HG03460 (cell line): ENCODE measurements at regions not wholly inside any gene's neighbourhood (a gene's known extent, or its start where the extent isn't known, plus 50 kb on each side); places are given as distances from the start of the nearest gene placed in this dataset.
"Not testable (repeated sequence)": the region's sequence is repeated elsewhere in the genome, so short reads cannot be mapped to it uniquely, and the experiment has no call there.

ENCODE experiments used
- ATAC-seq: cut with Tn5 transposase; IDR thresholded peaks from one replicate; pipeline ENCODE4 v1.9.1; 2021; ENCODE audit not compliant: unreplicated experiment

DNA sequence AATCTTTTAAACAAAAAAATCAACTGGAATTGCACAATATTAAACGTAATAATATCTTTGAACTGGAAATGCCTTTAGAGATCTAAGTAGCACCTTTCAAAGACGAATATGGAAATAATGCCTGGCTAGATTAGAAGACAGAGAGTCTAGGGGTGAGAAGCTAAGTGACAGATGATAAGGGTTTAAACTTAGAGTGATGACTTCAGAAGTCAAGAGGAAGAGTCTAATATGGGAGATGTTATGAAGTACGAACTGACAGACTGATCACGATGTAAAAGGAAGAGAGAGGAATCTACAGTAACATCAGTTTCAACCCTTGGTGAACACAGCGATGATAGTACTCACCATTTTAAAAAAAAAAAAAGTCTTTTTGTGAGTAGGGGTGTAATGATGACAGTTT is 57.9 kb downstream of the HINT1 start:
- ATAC-seq = no peak

DNA sequence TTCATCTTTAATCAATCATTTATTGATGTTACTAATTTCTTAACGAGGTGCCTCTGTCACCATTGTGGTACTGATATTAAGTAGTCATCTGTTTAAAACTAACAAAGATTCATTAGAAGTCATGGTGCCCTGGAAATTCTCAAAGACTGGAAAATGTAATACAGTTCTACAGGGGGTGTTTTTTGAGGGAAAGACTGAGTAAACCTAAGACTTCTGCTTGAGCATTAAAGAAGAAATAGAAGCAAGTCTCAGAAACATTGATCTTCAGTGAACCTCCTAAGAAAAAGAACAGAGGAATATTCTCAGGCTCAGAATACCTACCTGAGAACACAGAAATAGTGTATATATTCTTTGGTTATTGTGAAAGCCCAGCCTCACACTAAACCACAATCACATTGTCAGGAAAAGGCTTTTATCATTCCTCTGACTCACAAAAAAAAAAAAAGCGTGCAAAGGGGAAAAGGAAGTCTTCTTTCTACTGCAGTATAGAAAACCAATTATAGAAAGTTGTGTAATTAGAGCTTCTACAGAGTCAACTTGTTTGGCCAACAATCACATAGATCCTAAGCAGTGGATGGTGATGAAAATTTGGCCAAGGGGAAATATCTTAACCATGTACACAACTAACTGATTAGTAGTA is 60.8 kb downstream of the HINT1 start:
- ATAC-seq = no peak

DNA sequence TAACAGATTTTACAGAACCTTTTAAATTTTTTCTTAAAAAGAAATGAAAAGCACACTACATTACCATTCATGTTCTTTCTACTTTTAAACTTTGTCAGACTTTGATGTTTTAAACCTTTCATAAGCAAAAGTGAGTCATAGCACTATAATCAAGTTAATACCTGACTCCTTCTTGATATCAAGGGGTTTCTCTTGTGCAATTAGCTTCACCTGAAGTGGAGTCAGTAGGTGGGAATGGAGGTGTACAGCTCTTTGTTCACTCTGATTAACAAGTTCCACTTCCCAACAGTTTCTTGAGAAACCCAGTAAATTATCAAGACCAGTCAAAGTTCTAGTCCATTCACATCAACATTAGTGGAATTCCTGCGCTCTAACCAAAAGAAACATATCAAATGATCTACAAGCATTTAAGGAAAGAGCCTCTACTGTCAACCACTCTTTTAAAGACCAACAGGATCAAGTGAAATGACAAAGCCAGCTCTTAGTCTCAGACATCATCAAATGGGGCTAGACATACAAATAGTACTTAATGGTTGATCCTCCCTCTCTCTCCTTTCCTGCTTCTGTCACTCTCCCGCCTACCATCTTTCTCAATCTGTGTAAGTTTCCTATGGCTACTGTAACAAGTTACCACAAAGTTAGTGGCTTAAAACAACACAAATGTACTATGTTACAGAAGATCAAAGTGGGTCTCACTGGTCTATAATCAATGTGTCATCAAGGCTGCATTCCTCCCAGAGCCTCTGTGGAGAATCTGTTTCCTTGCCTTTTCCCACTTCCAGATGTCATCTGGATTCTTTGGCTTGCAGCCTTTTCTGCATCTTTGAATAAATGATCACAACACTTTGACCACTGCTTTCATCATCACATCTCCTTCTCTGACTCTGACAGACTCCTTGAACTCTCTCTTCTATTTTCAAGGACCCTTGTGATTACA is 68.0 kb downstream of the HINT1 start:
- ATAC-seq = no peak

DNA sequence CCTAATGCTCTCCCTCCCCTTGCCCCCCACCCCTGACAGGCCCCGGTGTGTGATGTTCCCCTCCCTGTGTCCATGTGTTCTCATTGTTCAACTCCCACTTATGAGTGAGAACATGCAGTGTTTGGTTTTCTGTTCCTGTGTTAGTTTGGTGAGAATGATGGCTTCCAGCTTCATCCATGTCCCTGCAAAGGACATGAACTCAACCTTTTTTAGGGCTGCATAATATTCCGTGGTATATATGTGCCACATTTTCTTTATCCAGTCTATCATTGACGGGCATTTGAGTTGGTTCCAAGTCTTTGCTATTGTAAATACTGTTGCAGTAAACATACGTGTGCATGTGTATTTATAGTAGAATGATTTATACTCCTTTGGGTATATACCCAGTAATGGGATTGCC is 69.5 kb downstream of the HINT1 start:
- not testable (repeated sequence) for ATAC-seq

DNA sequence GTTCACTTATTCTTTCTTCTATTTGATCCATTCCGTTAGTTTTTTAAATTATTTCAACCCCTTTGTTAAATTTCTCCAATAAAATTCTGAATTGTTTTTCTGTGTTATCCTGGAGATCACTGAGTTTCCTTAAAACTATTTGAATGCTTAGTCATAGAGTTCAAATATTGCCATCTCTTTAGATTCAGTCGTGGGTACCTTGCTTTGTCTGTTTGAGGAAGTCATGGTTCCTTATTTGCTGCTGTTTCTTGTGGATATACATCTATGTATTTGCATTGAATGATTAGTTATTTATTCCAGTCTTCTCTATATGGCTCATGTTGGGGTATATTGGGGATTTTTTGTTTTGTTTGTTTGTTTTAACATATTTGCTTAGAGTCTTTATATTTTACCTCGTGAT is 80.6 kb downstream of the HINT1 start:
- no peak for ATAC-seq

DNA sequence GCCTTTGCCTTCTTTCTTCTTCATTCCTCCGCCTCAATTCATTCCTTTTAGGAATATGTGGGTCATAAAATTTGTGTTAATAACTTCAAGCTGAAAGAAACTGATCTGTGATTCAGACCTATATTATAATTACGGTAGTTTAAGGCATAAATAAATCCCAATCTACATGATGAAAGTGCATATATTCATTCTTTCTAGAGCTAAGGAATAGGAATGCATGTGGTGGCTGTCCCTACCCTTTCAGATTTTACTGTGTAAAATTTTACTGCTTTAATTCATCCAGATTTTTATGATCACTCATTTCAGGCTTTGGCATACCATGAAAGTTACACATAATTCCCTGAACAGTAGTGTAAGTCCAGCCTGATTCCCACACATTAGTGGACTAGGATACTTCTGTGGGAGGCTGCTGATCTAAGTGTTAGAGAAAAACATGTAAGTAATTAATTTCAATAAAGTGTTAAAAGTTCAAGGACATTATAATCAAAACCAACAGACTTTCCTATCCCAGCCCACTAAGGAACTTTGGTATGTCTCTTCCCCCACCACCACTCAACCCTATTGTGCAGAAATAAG is 83.1 kb downstream of the HINT1 start:
- ATAC-seq = no peak

DNA sequence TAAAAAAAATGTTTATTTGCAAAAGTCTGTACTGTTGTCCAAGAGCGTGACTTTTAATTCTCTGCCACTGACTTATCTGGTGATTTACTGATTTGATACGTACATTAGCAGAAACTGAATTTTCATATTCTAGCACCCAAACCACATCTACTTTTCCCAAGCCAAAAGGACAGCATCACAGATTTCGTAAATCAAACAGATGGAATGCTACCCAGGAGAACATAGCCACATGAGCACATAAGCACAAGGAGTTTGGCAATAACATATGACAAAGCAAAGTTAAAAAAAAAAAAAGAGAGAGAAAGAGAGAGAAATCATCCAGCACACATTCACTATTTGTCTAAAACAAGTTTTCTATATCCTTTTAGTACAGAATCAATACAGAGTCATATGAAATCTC is 83.7 kb downstream of the HINT1 start:
- no peak for ATAC-seq

DNA sequence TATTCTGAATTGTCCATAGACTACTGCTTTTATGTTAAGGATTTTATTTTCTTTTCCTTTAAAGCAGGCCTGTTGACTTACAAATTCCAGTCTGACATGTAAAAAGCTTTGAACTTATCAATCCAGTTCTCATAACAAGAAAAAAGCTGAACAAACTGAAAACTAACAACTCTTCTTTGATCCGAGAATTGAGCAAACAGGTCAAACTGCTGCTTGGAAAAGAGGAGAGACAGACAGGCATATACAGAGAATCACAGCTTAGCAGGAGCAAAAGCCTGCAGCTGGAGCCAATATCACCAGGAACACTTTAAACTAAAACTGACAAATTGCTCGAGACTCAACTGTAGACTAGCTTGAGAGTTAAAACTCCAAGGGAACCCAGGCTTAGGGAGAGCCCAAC is 85.8 kb downstream of the HINT1 start:
- ATAC-seq = no peak

DNA sequence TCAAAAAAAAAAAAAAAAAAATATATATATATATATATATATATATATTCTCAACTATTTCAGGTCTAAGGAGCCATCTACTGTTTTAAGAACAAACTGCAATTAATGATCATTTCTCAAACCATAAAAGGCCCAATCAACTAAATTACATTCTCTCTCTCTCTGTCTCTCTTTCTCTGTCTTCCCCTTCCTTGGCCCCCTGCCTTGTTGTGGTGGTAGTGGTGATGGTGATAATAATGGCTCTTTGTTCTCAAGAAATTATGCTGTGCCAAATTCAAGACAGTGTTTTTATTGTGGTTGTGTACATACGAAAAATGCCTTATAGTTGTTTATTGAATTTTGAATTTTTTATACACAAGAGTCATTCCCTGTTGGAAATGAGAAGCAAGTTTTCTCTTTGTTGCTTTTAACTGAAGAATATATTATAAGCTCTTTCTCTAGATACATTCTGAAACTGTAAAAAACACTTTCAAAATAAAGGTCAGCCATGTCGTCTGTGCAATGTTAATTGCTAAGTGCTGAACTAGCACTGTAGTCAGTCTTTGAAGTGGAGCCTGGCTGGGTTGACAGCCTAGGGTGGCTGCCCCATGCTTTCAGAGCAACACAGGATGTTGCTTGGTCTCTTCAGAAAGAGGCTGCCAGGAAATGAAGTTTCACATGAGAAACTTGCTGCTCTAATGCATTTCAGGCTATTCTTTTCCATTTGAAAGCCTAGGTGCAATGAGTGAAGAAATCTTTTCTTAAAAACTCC is 96.0 kb downstream of the HINT1 start:
- peak; percentile 96 for ATAC-seq

DNA sequence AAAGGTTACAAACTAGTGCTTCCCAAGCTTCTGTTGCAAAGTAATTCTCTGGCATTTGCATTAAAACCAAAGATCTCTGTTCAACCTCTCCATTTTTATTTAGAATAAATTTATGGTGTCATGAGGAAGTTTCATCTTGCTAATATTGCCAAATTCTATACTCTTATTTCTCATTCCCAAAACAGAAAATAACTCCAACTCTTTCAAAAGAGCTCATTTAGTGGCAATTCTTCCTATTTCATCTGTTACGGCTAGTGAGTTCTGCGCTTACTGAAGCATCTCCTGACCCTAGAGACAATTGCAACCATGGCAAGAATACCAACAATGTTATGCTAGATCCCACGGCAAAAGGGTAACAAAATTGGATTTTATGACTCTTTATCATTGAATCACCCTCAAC is 97.0 kb downstream of the HINT1 start:
- no peak for ATAC-seq

DNA sequence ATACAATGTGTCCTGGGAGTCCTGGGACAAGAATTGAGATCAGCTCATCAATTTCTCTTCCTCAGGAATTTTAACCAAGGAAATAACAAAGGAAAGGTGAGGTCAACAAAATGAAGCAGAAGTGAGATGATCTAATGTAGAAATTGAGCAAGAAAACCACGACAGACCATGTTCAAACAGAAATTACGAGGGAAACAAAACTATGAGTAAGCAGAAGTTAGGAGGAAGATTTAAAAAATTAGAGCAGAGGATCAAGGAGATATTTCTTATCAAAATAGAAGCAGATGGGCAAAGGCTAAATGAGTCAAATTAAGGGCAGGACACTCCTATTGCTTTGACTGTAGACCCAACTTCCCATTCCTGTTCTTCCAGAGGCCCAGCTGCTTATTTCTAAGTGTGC is 97.4 kb downstream of the HINT1 start:
- ATAC-seq = no peak

DNA sequence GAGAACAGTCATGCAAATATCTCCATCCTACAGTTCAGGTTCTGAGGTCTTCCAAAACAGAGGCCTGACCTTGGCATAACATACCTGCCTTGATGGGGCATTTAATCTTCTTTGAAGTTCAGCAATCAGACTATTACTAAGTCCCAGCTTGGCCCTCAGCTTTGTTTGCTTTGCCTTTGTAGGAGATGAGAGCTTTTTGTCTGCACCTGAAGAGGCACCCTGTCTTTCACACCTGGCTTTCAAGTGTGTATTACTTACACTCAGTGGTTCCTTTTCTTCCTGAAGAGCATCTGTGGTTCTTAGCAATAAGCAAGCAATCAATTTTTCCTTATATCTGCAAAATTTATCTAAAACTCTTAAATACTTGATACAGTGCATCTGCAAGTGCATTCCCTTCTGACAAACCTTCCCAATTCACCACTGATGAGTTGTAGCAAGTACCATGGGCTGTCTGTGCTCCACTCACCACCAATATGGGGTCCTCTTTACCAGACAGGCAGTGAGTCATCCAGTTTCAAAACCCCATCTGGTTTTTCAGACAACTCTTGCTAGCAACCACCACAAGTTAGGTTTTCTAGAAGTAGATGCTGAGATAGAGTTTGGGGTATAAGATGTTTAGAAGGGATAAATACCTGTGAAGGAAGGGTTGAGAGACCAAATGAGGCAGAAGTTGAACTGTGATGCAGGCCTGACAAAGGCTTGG is 100.2 kb downstream of the HINT1 start:
- ATAC-seq = no peak

DNA sequence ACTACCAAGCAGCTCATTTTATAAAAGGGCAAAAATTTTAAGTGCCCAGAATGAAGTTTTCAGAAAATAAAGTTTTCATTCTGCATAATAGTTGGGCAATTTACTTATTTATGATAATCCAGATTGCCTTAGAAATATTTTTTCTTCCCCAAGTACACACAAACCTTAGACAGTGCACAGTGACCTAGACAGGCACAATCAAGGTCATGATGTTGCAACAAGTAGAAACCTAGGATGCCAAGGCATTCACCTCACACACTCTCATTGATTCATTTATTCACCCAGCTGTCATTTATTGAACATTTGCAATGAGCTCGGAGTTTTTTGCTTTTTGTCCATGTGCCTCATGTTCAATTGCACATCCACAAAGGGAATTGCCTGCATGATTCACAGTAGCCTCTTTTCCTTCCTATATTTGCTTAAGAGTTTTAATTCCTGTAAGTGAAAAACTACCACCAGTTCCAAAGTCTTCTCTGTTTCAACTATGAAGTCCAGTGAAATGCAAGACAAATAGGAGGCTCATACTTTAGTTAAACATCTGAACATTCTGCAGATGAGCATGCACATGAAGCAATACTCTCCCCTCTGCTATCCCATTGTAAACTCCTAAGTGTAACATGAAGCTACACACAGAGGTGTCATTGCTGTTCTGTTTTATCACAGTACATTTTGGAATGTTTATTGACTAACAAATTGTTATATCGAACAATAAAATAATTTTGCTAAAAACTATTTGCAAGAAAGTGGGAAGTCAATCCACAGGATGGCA is 122.9 kb downstream of the HINT1 start:
- no peak for ATAC-seq

DNA sequence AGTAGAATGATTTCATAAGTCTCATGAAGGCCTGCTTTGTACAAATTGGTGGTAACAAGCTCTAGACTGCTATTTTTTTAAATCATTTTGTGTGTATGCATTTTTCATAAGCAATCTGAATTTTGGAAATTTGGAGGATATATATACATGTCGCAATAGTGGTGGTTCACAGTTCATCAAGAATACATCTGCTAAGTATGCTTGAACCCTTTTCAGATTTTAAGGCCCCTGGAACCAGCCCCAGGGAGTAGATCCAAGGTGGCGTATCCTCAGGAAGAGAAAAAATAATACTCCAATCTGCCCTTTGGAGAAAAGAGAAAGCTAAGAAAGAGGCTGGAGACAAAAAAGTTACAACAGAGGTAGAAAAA is 141.6 kb downstream of the HINT1 start:
- ATAC-seq = no peak

DNA sequence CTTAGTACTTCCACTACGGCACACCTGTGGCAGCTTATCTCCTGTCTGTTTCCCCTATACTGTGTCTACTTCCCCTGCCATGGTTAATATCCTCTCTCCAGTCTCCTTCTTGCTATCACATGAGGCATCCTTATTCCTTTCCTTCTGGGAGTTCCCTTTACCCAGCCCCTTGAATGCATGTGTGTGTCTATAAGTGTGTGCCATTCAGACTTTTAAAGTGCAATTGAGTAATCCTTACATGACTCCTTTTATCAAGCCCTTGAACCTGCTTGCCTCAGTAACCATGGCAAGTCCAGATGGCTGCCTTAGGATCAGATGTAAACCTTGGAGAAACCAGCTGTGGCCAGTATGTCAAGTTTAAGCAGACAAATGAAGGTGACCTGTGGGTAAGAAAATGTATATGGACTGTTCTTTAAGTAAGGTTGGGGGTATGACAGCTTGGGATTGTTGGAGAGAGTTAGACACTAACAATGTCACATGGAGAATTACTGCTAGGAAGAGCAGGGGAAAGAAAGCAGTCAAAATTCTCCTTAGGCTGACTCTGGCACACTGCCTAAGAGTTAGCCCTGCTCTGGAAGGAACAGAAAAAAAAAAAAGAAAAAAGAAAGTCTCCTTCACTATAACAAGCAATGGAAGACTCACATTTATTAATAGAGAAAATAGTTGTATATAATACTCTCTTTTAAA is 142.1 kb downstream of the HINT1 start:
- ATAC-seq = no peak

DNA sequence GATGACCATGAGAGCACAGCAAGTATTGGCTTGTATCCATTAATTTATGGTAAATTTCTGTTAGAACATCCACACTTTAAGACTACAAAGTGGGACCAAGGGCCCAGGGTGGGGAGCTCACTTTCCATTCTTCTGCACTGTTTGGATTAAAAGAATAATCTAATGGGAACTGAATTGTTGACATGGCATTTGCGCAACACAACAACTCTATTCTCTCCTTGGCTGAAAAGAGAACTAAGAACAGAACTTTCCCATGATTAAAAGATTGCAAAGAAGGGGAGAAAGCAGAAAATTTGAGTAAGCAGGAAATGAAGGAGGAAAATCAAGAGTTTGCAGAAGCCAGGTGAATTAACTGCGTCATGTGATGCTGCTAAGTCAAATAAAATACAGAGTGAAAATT is 143.4 kb downstream of the HINT1 start:
- no peak for ATAC-seq

DNA sequence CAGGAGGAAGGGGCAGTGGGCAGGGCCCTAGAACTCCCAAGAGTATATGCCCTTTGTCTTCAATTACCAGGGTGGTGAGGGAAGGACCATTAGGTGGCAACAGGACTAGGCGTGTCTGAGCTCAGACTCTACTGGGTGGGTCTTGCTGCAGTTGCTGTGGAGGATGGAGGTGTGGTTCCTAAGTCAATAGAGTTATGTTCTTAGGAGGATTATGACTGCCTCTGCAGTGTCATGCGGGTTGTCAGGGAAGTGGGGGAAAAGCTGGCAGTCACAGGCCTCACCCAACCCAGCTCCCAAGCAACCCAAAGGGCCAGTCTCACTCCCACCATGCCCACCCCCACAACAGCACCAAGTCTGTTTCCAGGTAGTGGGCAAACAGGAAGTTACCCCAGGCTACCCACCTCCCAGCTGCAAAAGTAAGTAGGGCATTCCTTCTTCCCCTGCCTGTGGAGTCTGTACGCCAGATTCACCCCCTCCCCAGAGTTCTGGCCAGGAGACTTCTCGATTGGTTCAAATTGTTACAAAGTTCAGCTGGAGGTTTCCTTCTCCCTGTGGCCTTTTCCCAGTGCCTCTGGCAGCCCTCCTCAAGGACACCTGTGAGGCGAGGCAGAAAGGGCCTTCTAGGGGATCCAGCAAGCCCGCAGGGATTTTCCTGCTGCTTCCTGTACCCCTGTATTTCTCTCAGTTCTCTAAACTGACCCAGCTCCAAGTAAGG is 145.3 kb downstream of the HINT1 start:
- no peak for ATAC-seq

DNA sequence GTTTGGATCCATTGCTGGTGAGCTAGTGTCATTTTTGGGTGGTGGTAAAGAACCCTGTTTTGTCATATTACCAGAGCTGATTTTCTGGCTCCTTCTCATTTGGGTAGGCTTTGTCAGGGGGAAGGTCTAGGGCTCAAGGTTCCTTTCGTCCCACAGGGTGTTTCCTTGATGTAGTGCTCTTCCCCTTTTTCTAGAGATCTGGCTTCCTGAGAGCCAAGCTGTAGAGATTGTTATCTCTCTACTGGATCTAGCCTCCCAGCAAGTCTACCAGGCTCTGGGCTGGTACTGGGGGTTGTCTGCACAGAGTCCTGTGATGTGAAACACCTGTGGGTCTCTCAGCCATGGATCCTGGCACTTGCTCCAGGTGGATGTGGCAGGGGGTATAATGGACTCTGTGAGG is 145.9 kb downstream of the HINT1 start:
- no peak for ATAC-seq

DNA sequence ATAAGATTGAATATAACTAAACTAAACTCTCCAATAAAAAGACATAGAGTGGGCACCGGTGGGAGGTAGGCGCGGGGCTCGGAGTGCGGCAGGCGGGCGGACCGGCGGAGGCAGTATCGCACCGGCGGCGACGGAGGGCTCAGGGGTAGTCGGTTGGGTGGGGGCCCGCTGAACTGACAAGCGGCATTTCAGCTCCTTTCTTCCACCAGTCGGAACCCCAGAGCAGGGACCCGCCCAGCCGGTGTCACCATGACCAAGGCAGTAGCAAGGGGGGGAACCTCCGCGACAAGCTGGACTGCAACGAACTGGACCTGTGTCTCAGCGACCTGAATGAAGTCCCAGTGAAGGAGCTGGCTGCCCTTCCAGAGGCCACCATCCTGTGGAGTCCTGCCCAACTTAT is 156.7 kb downstream of the HINT1 start:
- no peak for ATAC-seq
